MM.1S (cell line): ENCODE measurements at regions not wholly inside any gene's neighbourhood (a gene's known extent, or its start where the extent isn't known, plus 50 kb on each side); places are given as distances from the start of the nearest gene placed in this dataset.

ENCODE experiments used
- DNase-seq: peaks from one replicate; pipeline ENCODE4 v3.0.0-alpha.2; 2015
- H2AFZ ChIP-seq: fragments of 300-600 bp; sonication (generic); 2 replicates; pipeline ENCODE4 v1.6.0; 2016; ENCODE audit warnings: antibody characterized with exemption, low read length
- H3F3A ChIP-seq: fragments of 300-600 bp; sonication (generic); 2 replicates; pipeline ENCODE4 v1.6.1; 2016; ENCODE audit warnings: mild to moderate bottlenecking, antibody characterized with exemption, low read length, moderate library complexity, mixed read lengths; ENCODE audit not compliant: insufficient read depth
- H3K27ac ChIP-seq: fragments of 300-600 bp; sonication (generic); 2 replicates; pipeline ENCODE4 v1.5.1; 2016; ENCODE audit warnings: mild to moderate bottlenecking, low read length
- H3K27me3 ChIP-seq: fragments of 300-600 bp; sonication (generic); replicated peaks from 2 replicates; pipeline ENCODE4 v1.6.0; 2016; ENCODE audit warnings: low read length; ENCODE audit not compliant: insufficient read depth
- H3K36me3 ChIP-seq: fragments of 300-600 bp; sonication (generic); replicated peaks from 2 replicates; pipeline ENCODE4 v1.6.1; 2016; ENCODE audit warnings: mild to moderate bottlenecking, low read length, mixed read lengths; ENCODE audit not compliant: insufficient read depth
- H3K4me1 ChIP-seq: fragments of 300-600 bp; sonication (generic); 2 replicates; pipeline ENCODE4 v1.6.1; 2016; ENCODE audit warnings: low read length, mixed read lengths
- H3K4me2 ChIP-seq: fragments of 300-600 bp; sonication (generic); 2 replicates; pipeline ENCODE4 v1.6.0; 2016; ENCODE audit warnings: low read depth, low read length
- H3K4me3 ChIP-seq: fragments of 300-600 bp; sonication (generic); 2 replicates; pipeline ENCODE4 v1.5.1; 2016; ENCODE audit warnings: low read length, mixed read lengths
- H3K79me2 ChIP-seq: fragments of 300-600 bp; sonication (generic); 2 replicates; pipeline ENCODE4 v1.6.1; 2016; ENCODE audit warnings: mixed run types, low read length, mixed read lengths
- H3K9ac ChIP-seq: fragments of 300-600 bp; sonication (generic); 2 replicates; pipeline ENCODE4 v1.6.1; 2016; ENCODE audit warnings: low read length, mixed read lengths
- H3K9me2 ChIP-seq: fragments of 300-600 bp; sonication (generic); replicated peaks from 2 replicates; pipeline ENCODE4 v1.6.1; 2016; ENCODE audit warnings: mild to moderate bottlenecking, low read length, mixed read lengths; ENCODE audit not compliant: insufficient read depth
- H3K9me3 ChIP-seq: fragments of 300-600 bp; sonication (generic); replicated peaks from 2 replicates; pipeline ENCODE4 v1.6.1; 2016; ENCODE audit warnings: mild to moderate bottlenecking, low read length, mixed read lengths; ENCODE audit not compliant: insufficient read depth
- H4K20me1 ChIP-seq: fragments of 300-600 bp; sonication (generic); 2 replicates; pipeline ENCODE4 v1.6.1; 2016; ENCODE audit warnings: mild to moderate bottlenecking, low read length, moderate library complexity, mixed read lengths; ENCODE audit not compliant: insufficient read depth
- EZH2 ChIP-seq: fragments of 300-600 bp; sonication (generic); optimal IDR thresholded peaks from 2 replicates; pipeline ENCODE3; 2017; ENCODE audit warnings: low read depth, mild to moderate bottlenecking, antibody characterized with exemption, low read length, mixed read lengths
- EZH2phosphoT487 ChIP-seq: fragments of 300-600 bp; sonication (generic); IDR thresholded peaks from 2 replicates; pipeline ENCODE4 v1.6.1; 2018; ENCODE audit warnings: antibody characterized with exemption, low read length
- TF ChIP-seq, protein P1 (sequence below): fragments of 300-600 bp; sonication (generic); IDR thresholded peaks from 2 replicates; pipeline ENCODE4 v1.5.1; 2016; ENCODE audit warnings: antibody characterized with exemption, low read length, mixed read lengths

DNA sequence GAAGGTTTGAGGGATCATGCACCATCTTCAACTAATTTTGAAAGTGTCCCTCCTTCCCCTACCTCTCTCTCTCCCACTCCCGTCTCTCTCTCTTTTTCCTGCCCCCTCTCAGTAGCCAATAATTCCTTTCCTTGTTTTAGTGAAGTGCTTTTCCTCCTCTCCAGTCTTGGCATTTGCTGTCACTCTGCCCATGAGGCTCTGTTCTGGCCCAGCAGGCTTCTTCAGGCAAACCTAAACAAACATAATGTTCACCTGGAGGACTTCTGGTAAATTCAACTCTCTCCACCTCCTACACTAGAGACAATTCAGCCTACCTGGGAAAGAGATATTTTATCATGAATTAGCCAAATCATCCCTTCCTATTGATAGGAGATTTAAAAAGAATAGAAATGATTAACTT, 86.6 kb upstream of the ADRA1D start:
- H3K36me3 ChIP-seq: no peaks in the 10 kb centered on the region
- no peaks in the 10 kb centered on the region for H3F3A ChIP-seq
- no peaks in the 10 kb centered on the region for H4K20me1 ChIP-seq
- no peaks in the 10 kb centered on the region for H3K9me3 ChIP-seq
- H3K27me3 ChIP-seq: no peaks in the 10 kb centered on the region
- no peaks in the 10 kb centered on the region for H3K4me1 ChIP-seq
- H3K4me2 ChIP-seq: no peak overlapping the region
- DNase-seq: no peak
- H2AFZ ChIP-seq: no peak overlapping the region
- H3K27ac ChIP-seq: no peak overlapping the region
- no peak overlapping the region for H3K9ac ChIP-seq
- TF ChIP-seq EZH2phosphoT487 (no peak), EZH2 (no peak)
- TF ChIP-seq, protein P1, sequence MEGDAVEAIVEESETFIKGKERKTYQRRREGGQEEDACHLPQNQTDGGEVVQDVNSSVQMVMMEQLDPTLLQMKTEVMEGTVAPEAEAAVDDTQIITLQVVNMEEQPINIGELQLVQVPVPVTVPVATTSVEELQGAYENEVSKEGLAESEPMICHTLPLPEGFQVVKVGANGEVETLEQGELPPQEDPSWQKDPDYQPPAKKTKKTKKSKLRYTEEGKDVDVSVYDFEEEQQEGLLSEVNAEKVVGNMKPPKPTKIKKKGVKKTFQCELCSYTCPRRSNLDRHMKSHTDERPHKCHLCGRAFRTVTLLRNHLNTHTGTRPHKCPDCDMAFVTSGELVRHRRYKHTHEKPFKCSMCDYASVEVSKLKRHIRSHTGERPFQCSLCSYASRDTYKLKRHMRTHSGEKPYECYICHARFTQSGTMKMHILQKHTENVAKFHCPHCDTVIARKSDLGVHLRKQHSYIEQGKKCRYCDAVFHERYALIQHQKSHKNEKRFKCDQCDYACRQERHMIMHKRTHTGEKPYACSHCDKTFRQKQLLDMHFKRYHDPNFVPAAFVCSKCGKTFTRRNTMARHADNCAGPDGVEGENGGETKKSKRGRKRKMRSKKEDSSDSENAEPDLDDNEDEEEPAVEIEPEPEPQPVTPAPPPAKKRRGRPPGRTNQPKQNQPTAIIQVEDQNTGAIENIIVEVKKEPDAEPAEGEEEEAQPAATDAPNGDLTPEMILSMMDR: no peak
- H3K79me2 ChIP-seq: no peaks in the 10 kb centered on the region
- H3K4me3 ChIP-seq: no peak overlapping the region
- H3K9me2 ChIP-seq: no peaks in the 10 kb centered on the region

DNA sequence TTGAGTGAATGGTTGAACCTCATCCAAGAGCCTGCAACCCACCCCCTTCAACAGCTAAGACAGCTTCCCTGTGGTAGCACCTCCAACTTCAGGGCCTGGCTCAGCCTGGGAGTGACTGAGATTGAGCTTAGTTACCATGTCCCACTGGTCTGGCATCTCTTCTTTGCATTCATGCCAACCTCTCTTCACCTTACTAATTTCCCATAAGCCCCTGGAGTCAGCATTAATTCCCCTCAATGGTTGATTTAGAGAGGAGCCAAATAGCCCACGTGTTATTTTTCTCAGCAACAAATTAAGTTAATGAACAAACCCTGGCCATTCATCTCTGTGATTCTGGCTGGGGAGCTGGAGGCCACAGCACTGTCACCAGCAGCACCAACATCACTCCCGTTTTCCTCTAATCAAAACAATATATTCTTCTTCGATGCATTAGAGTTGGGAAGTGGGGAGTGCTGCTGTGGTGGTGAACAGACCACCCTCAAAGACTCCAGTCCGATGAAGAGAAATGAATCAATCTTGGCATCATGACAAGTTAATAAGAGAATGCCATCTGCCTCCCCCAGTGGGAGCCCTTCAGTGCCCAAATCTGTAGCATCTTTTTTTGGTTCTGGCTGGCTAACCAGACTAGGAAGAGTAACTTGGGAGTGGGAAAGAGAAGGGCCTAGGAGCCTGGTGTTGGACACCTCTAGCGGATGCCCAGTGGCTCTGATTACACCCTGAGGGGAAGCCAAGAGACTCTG, 83.2 kb upstream of the ADRA1D start:
- Histone ChIP-seq H3K9me2 (no peaks in the 10 kb centered on the region), H4K20me1 (no peaks in the 10 kb centered on the region), H3K79me2 (no peaks in the 10 kb centered on the region), H2AFZ (no peak overlapping the region), H3K4me1 (no peaks in the 10 kb centered on the region), H3K36me3 (no peaks in the 10 kb centered on the region), H3K9me3 (no peaks in the 10 kb centered on the region), H3K27me3 (no peaks in the 10 kb centered on the region), H3K27ac (no peak overlapping the region), H3K4me2 (no peak overlapping the region), H3K4me3 (no peak overlapping the region), H3F3A (no peaks in the 10 kb centered on the region), H3K9ac (no peak overlapping the region)
- no peak for DNase-seq
- no peak for TF ChIP-seq EZH2phosphoT487
- no peak for TF ChIP-seq EZH2
- TF ChIP-seq, protein P1: no peak

DNA sequence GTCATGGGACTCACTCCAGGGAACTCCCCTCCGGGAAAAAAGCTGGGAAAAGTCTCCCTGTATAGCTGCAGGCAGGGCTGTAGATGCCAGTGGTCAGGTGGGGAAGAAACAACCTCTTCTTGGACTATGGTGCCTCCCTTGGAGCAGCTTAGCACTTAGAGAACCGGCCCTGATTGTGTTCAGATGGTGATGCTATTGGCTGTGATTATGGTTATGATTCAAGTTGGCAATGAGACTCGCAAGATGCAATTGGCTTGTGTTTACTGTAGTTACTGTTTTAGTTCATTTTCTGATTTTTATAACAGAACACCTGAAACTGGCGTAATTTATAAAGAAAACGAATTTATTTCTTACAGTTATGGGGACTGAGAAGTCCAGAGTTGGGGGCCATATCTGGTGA, 80.9 kb upstream of the ADRA1D start:
- no peaks in the 10 kb centered on the region for H3K79me2 ChIP-seq
- H3K9me3 ChIP-seq: no peaks in the 10 kb centered on the region
- no peaks in the 10 kb centered on the region for H3K4me1 ChIP-seq
- H3K9me2 ChIP-seq: no peaks in the 10 kb centered on the region
- no peak overlapping the region for H3K4me3 ChIP-seq
- DNase-seq: no peak
- H3K4me2 ChIP-seq: no peak overlapping the region
- H2AFZ ChIP-seq: no peak overlapping the region
- no peaks in the 10 kb centered on the region for H3K36me3 ChIP-seq
- H3K9ac ChIP-seq: no peak overlapping the region
- no peaks in the 10 kb centered on the region for H3F3A ChIP-seq
- TF ChIP-seq, protein P1: no peak
- TF ChIP-seq EZH2phosphoT487 (no peak), EZH2 (no peak)
- H3K27me3 ChIP-seq: no peaks in the 10 kb centered on the region
- no peak overlapping the region for H3K27ac ChIP-seq
- no peaks in the 10 kb centered on the region for H4K20me1 ChIP-seq
